Stimulated activated naive CD8-positive, alpha-beta T cell treated with anti-CD3 and anti-CD28 coated beads, Interleukin-15, amount 100 ng/mL, for 72 hours (primary cell): ENCODE measurements at regions not wholly inside any gene's neighbourhood (a gene's known extent, or its start where the extent isn't known, plus 50 kb on each side); places are given as distances from the start of the nearest gene placed in this dataset.
"Not testable (repeated sequence)": the region's sequence is repeated elsewhere in the genome, so short reads cannot be mapped to it uniquely, and the experiment has no call there.

Experiments used
- ATAC-seq: fragments of 150-1000 bp; cut with Tn5 transposase; 2 replicates; pipeline ENCODE4 v1.10.0; 2021; ENCODE audit warnings: mild to moderate bottlenecking, moderate library complexity
- DNase-seq, 2 donors: peaks; one replicate each; pipeline ENCODE4 v3.0.0; 2021 to 2022
- H3K27ac Mint-ChIP-seq, 2 donors: one replicate each; pipeline ENCODE4 v1.8.0; 2022; ENCODE audit warnings: mild to moderate bottlenecking in 2 of 2, mixed read lengths in 2 of 2, moderate library complexity in 2 of 2
- H3K27me3 Mint-ChIP-seq: one replicate; pipeline ENCODE4 v1.8.0; 2022; ENCODE audit warnings: mixed read lengths
- H3K4me1 Mint-ChIP-seq: one replicate; pipeline ENCODE4 v1.8.0; 2022; ENCODE audit warnings: mild to moderate bottlenecking, mixed read lengths
- H3K4me3 Mint-ChIP-seq, 2 donors: one replicate each; pipeline ENCODE4 v1.8.0; 2022; ENCODE audit warnings: mild to moderate bottlenecking in 2 of 2, mixed read lengths in 2 of 2, moderate library complexity in 1 of 2
- H3K9me3 Mint-ChIP-seq, 2 donors: one replicate each; pipeline ENCODE4 v1.8.0; 2022; ENCODE audit warnings: mixed read lengths in 2 of 2

- H3K27ac Mint-ChIP-seq: no peak overlapping the region
- H3K4me1 Mint-ChIP-seq: peaks cover 6% of the 10 kb centered on the region
- ATAC-seq (no peak), DNase-seq (no peak)
- H3K9me3 Mint-ChIP-seq: peaks cover 17 to 23% of the 10 kb centered on the region in 2 donors
- peaks cover 17% of the 10 kb centered on the region for H3K27me3 Mint-ChIP-seq
- H3K4me3 Mint-ChIP-seq: no peak overlapping the region
Measured at GRCh38 chr16:58882292-58882691, 148.2 kb upstream of the GOT2 start.

DNA sequence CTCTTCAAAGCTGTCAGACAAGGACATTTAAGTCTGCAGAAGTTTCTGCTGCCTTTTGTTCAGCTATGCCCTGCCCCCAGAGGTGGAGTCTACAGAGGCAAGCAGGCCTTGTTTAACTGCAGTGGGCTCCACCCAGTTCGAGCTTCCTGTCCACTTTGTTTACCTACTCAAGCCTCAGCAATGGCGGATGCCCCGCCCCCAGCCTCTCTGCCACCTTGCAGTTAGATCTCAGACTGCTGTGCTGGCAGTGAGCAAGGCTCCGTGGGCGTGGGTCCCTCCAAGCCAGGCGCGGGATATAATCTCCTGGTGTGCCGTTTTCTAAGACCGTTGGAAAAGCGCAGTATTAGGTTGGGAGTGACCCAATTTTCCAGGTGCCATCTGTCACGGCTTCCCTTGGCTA lies 144.5 kb upstream of the GOT2 start:
- peaks cover 17% of the 10 kb centered on the region for H3K27me3 Mint-ChIP-seq
- not testable (repeated sequence) for DNase-seq, H3K27ac Mint-ChIP-seq, ATAC-seq, H3K4me3 Mint-ChIP-seq, H3K4me1 Mint-ChIP-seq
- H3K9me3 Mint-ChIP-seq: peaks cover 17 to 21% of the 10 kb centered on the region in 2 donors

GRCh38 chr16:58866935-58867334 lies 132.8 kb upstream of the GOT2 start:
- Mint-ChIP-seq H3K27me3 (peaks cover 2% of the 10 kb centered on the region), H3K4me3 (no peak overlapping the region), H3K9me3 (peaks cover 0 to under 1% of the 10 kb centered on the region in 2 donors), H3K27ac (no peak overlapping the region), H3K4me1 (no peaks in the 10 kb centered on the region)
- ATAC-seq: no peak
- DNase-seq: no peak

DNA sequence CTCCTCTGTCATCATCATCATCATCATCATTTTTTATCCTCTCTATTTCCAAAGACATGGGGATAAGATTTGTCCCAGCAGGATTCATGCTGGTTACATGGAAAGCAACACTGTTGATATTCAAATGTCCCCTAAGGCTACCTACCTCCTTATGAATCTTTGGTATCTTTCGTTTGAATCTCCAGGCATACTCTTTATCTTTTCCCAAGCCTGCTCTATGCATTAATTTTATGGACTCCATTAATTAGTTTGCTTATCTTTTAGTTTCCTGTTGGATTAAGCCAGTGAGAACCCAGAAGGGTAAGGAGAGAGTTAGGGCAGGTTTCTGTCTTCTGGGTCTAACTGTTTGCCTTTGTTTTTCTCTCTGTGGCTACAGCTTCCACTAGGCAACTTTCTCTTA lies 129.6 kb upstream of the GOT2 start:
- Mint-ChIP-seq H3K9me3 (no peaks in the 10 kb centered on the region), H3K4me1 (no peaks in the 10 kb centered on the region), H3K4me3 (no peak overlapping the region), H3K27ac (no peak overlapping the region), H3K27me3 (peaks cover 6% of the 10 kb centered on the region)
- no peak for DNase-seq
- ATAC-seq: no peak

DNA sequence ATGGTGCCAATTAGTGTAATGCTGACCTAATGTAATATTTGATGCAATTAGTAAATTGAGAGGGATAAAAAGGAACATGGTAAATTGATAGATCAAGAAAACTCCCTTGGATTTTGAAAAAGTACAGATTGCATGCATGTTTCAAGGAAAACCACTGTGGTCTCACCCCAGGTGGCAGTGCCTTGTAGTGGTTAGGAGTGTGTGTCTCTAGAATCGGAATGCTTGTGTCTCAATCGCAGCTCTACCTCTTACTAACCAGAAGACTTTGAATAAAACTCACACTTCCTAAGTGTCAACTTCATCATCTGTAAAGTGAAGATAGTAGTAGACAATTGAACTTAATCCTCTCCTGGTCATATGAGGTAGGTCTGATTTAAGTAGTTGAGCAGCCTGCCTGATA lies 128.9 kb upstream of the GOT2 start:
- Mint-ChIP-seq H3K9me3 (no peaks in the 10 kb centered on the region), H3K27ac (no peak overlapping the region), H3K4me3 (no peak overlapping the region), H3K27me3 (peaks cover 6% of the 10 kb centered on the region), H3K4me1 (no peaks in the 10 kb centered on the region)
- DNase-seq (no peak), ATAC-seq (no peak)

DNA sequence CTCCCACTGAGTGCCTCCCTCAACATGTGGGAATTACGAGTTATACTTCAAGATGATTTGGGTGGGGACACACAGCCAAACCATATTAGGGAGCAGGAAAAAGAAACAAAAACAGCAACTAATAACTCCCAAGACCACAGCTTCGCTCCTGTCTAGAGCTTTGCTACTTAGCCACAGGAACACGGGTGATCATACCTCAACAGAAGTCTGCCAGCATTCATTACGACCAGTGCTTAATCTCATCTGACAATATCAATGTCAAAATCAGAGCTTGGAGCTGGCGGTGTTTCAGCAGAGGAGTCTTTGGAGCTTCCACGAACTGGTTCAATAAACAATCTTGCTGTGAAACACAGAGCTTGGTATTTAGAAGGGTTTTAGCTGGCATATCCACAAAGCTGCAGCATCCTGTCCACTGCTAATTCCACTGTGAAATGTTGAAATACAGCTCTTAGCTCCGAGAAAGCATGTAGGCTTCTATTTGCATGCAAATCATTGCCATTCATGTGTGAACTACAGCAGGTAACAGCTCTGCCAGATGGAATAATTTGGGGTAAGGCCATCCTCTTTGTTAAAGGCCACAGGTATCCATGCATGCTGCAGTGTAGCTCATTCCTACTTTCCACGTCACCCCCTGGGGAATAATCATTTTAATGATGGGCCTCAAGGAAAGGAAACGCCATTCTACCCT lies 128.4 kb upstream of the GOT2 start:
- no peak for ATAC-seq
- Mint-ChIP-seq H3K27ac (no peak overlapping the region), H3K4me1 (no peaks in the 10 kb centered on the region), H3K9me3 (no peaks in the 10 kb centered on the region), H3K4me3 (no peak overlapping the region), H3K27me3 (peaks cover 6% of the 10 kb centered on the region)
- no peak for DNase-seq

DNA sequence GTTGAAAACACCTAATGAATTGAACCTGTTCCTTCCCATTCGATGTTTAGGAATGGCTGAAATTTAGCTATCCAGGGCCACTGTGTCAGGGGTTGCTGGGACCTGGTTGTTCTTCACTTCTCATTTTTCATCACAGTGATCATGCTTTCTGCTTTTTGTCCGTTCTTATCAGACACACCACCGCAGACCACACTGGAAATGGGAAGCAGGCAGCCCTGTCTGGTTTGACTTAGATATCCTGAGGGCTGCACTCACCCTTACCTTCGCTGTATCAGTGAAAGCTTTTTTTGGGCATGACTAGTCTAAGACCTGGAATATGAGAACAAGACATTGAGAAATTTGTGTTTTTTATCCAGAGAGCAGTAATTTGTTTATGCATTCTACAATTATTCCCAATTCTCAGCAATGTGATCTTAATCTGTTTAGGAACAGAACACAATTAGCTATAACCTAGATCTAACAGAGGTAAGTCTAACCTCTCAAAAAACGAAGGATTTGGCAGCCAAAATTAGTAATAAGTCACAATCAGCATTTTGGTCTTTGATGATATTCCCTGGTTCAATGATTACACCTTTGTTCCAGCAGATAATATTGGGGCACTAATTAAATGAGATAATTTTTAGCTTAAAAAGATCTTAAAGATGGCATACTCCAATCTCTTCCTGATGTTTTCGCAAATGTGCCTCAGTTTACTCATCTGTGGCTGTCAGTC lies 126.0 kb upstream of the GOT2 start:
- ATAC-seq (no peak), DNase-seq (no peak)
- H3K27ac Mint-ChIP-seq: no peak overlapping the region
- no peaks in the 10 kb centered on the region for H3K9me3 Mint-ChIP-seq
- peaks cover 6% of the 10 kb centered on the region for H3K27me3 Mint-ChIP-seq
- H3K4me1 Mint-ChIP-seq: no peaks in the 10 kb centered on the region
- H3K4me3 Mint-ChIP-seq: no peak overlapping the region

- H3K27ac Mint-ChIP-seq, DNase-seq, H3K4me3 Mint-ChIP-seq, H3K9me3 Mint-ChIP-seq, H3K4me1 Mint-ChIP-seq, H3K27me3 Mint-ChIP-seq, ATAC-seq: not testable (repeated sequence)
Measured at GRCh38 chr16:58858577-58858976, 124.5 kb upstream of the GOT2 start.

- DNase-seq (no peak), ATAC-seq (no peak)
- no peak overlapping the region for H3K27ac Mint-ChIP-seq
- H3K27me3 Mint-ChIP-seq: no peaks in the 10 kb centered on the region
- H3K9me3 Mint-ChIP-seq: no peaks in the 10 kb centered on the region
- H3K4me3 Mint-ChIP-seq: no peak overlapping the region
- H3K4me1 Mint-ChIP-seq: no peaks in the 10 kb centered on the region
Measured at GRCh38 chr16:58855291-58855863, 121.3 kb upstream of the GOT2 start.

- no peaks in the 10 kb centered on the region for H3K4me1 Mint-ChIP-seq
- ATAC-seq (no peak), DNase-seq (no peak)
- H3K4me3 Mint-ChIP-seq: no peak overlapping the region
- H3K27me3 Mint-ChIP-seq: no peaks in the 10 kb centered on the region
- no peaks in the 10 kb centered on the region for H3K9me3 Mint-ChIP-seq
- H3K27ac Mint-ChIP-seq: no peak overlapping the region
Measured at GRCh38 chr16:58853854-58854791, 120.0 kb upstream of the GOT2 start.

GRCh38 chr16:58850678-58851020 lies 116.5 kb upstream of the GOT2 start:
- DNase-seq (no peak), ATAC-seq (no peak)
- Mint-ChIP-seq H3K9me3 (no peaks in the 10 kb centered on the region), H3K4me3 (no peak overlapping the region), H3K4me1 (no peaks in the 10 kb centered on the region), H3K27me3 (no peaks in the 10 kb centered on the region), H3K27ac (no peak overlapping the region)

DNA sequence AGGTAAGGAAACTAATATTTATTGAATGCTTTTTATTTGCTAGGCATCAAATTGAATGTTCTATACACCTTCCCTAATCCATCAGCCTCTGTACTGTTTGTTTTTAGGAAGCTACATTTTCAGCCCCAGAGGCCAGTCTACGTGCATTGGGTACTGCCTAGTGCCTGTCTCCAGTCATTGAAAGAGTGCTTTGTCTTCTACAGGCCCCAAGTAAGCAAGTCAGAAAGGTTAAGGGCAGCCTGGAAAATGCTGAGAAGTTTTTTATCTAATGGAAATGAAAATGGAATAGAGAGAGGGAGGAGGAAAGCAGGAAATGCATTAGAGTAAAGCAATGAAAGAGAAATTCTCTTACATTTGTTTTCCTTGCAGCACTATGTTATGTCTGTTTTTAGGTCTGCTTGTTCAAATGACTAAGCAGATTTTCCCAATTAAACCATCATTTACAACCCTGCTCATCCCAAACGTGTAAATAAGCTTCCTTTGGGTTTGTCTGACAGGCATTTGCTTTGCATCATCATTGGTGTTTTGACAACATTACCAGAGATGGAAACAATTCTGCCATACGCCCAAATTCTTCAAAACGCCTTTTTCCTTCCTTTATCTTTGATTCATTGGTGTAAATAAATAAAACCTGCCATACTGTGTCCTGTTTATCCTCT lies 116.0 kb upstream of the GOT2 start:
- Mint-ChIP-seq H3K4me1 (no peaks in the 10 kb centered on the region), H3K27ac (no peak overlapping the region), H3K9me3 (no peaks in the 10 kb centered on the region), H3K27me3 (no peaks in the 10 kb centered on the region), H3K4me3 (no peak overlapping the region)
- ATAC-seq (no peak), DNase-seq (no peak)

- Mint-ChIP-seq H3K27me3 (no peaks in the 10 kb centered on the region), H3K4me3 (no peak overlapping the region), H3K4me1 (no peaks in the 10 kb centered on the region), H3K27ac (no peak overlapping the region), H3K9me3 (no peaks in the 10 kb centered on the region)
- no peak for DNase-seq
- no peak for ATAC-seq
Measured at GRCh38 chr16:58848662-58849002, 114.5 kb upstream of the GOT2 start.

DNA sequence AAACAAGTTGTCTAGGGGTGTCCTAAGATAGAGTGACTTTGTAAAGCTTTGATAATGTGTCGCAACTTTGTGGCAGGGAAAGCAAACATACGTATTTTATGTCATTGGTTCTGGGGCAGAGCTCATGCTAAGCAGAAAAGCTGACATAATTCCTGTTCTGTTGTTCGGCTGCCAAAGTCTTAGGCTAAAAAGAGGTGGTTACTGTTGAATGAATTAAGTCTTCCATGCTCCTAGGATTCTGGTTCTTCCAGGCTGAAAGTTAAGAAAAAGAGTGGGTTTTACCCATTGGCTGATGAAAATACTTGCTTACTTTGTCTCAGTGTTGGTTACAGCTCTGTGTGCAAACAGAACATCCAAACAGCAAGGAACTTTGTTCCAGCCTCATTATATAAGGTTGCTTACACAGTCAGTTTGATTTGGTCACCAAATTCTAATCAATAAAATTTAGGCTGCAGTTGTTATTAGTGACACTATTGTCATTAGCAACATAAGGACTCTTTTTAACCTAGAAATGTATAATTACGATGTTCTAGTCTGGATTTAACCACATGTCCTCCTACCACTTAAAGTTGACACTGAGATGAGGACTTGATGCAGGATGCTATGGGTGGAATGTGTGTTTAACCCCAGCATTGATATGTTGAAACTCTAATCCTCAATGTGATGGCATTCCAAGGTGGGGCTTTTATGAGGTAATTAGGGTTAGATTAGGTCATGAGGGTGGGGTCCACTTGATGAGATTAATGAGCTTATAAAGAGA lies 114.0 kb upstream of the GOT2 start:
- ATAC-seq: no peak
- Mint-ChIP-seq H3K4me1 (no peaks in the 10 kb centered on the region), H3K4me3 (no peak overlapping the region), H3K9me3 (no peaks in the 10 kb centered on the region), H3K27me3 (no peaks in the 10 kb centered on the region), H3K27ac (no peak overlapping the region)
- no peak for DNase-seq

DNA sequence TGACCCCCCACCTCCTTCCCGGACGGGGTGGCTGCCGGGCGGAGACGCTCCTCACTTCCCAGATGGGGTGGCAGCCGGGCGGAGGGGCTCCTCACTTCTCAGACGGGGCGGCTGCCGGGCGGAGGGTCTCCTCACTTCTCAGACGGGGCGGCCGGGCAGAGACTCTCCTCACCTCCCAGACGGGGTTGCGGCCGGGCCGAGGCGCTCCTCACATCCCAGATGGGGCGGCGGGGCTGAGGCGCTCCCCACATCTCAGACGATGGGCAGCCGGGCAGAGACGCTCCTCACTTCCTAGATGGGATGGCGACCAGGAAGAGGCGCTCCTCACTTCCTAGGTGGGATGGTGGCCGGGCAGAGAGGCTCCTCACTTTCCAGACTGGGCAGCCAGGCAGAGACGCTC lies 112.1 kb upstream of the GOT2 start:
- not testable (repeated sequence) for H3K9me3 Mint-ChIP-seq, H3K4me3 Mint-ChIP-seq

More for the DNA sequence above, 112.1 kb upstream of the GOT2 start:
- H3K27me3 Mint-ChIP-seq, DNase-seq, ATAC-seq, H3K27ac Mint-ChIP-seq, H3K4me1 Mint-ChIP-seq: not testable (repeated sequence)
